C4-2B (cell line): ENCODE measurements at regions not wholly inside any gene's neighbourhood (a gene's known extent, or its start where the extent isn't known, plus 50 kb on each side); places are given as distances from the start of the nearest gene placed in this dataset.

Source experiments
- CTCF ChIP-seq: fragments of 450-650 bp; conservative IDR thresholded peaks from 2 replicates; pipeline ENCODE4 v1.5.1; 2017; ENCODE audit warnings: mild to moderate bottlenecking
- ZFX ChIP-seq: fragments of 450-650 bp; IDR thresholded peaks from 2 replicates; pipeline ENCODE4 v1.6.1; 2017

- no peak for TF ChIP-seq CTCF
- TF ChIP-seq ZFX, result no peak
These were observed 117.9 kb downstream of the SLC30A10 start for GRCh38 chr1:219810451-219810850.
